Endothelial cell of umbilical vein (primary cell): ENCODE measurements at regions not wholly inside any gene's neighbourhood (a gene's known extent, or its start where the extent isn't known, plus 50 kb on each side); places are given as distances from the start of the nearest gene placed in this dataset.

ENCODE experiments used
- EZH2 ChIP-seq: IDR thresholded peaks from 2 replicates; pipeline ENCODE4 v1.6.1; 2012; ENCODE audit warnings: borderline replicate concordance, low read depth, mild to moderate bottlenecking, moderate library complexity, low read length, inconsistent platforms; ENCODE audit not compliant: severe bottlenecking
- FOS ChIP-seq: IDR thresholded peaks from 2 replicates; pipeline ENCODE4 v1.6.1; 2011; ENCODE audit warnings: mild to moderate bottlenecking, low read length, moderate library complexity, borderline replicate concordance; ENCODE audit not compliant: insufficient read depth
- JUN ChIP-seq: IDR thresholded peaks from 2 replicates; pipeline ENCODE4 v1.6.1; 2011; ENCODE audit warnings: borderline replicate concordance, low read depth; ENCODE audit not compliant: insufficient read length, insufficient read depth
- POLR2A ChIP-seq: IDR thresholded peaks from 2 replicates; pipeline ENCODE4 v1.6.1; 2012; ENCODE audit warnings: low read depth, mild to moderate bottlenecking, control low read depth, low read length
- POLR2AphosphoS5 ChIP-seq: IDR thresholded peaks from 2 replicates; pipeline ENCODE4 v1.6.1; 2012; ENCODE audit warnings: low read depth, mild to moderate bottlenecking, control low read depth, low read length, moderate library complexity; ENCODE audit not compliant: insufficient read depth
- TF ChIP-seq, protein P1 (sequence below), 2 donors: IDR thresholded peaks; 1 replicate in 1 of 2; 2 replicates in 1 of 2; pipeline ENCODE4 v1.5.1; 2011; ENCODE audit warnings: low read length in 2 of 2, mild to moderate bottlenecking in 2 of 2, moderate library complexity in 2 of 2, control low read depth in 1 of 2, inconsistent platforms in 1 of 2, low read depth in 1 of 2; ENCODE audit not compliant: insufficient read depth in 1 of 2; ENCODE audit errors: extremely low read depth in 1 of 2
- TF ChIP-seq, protein P2 (sequence below): IDR thresholded peaks from 2 replicates; pipeline ENCODE4 v1.6.1; 2011; ENCODE audit not compliant: insufficient read depth, insufficient read length

GRCh38 chr18:7177116-7177744, 53.7 kb upstream of the LRRC30 start:
- TF ChIP-seq, protein P1, sequence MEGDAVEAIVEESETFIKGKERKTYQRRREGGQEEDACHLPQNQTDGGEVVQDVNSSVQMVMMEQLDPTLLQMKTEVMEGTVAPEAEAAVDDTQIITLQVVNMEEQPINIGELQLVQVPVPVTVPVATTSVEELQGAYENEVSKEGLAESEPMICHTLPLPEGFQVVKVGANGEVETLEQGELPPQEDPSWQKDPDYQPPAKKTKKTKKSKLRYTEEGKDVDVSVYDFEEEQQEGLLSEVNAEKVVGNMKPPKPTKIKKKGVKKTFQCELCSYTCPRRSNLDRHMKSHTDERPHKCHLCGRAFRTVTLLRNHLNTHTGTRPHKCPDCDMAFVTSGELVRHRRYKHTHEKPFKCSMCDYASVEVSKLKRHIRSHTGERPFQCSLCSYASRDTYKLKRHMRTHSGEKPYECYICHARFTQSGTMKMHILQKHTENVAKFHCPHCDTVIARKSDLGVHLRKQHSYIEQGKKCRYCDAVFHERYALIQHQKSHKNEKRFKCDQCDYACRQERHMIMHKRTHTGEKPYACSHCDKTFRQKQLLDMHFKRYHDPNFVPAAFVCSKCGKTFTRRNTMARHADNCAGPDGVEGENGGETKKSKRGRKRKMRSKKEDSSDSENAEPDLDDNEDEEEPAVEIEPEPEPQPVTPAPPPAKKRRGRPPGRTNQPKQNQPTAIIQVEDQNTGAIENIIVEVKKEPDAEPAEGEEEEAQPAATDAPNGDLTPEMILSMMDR (IDR thresholded peaks at IDR 0.05; ENCODE audit: extremely low read depth in 1 of 2, insufficient read depth in 1 of 2, low read depth in 1 of 2, low read length in 2 of 2), result peak; percentile 46 to 64
- TF ChIP-seq JUN, result no peak
- TF ChIP-seq, protein P2, sequence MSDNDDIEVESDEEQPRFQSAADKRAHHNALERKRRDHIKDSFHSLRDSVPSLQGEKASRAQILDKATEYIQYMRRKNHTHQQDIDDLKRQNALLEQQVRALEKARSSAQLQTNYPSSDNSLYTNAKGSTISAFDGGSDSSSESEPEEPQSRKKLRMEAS, result no peak
- TF ChIP-seq POLR2AphosphoS5, result no peak
- TF ChIP-seq FOS, result no peak
- TF ChIP-seq EZH2, result no peak
- no peak for TF ChIP-seq POLR2A
